Renal cortex interstitium (tissue), 11 donors: ENCODE measurements at regions not wholly inside any gene's neighbourhood (a gene's known extent, or its start where the extent isn't known, plus 50 kb on each side); places are given as distances from the start of the nearest gene placed in this dataset.

Experiments
- DNase-seq, 11 donors: peaks; one replicate each; pipeline ENCODE4 v3.0.0-alpha.2; 2013; ENCODE audit warnings: low read depth in 9 of 11, low spot score in 4 of 11; ENCODE audit errors: extremely low read depth in 1 of 11

- no peak for DNase-seq
Measured at GRCh38 chr2:20521682-20522189, 74.9 kb downstream of the RHOB start.

GRCh38 chr2:20523073-20523798, 76.4 kb downstream of the RHOB start:
- DNase-seq, result peak in 1 of 11 donors; percentile 57

GRCh38 chr2:20523799-20524187, 76.9 kb downstream of the RHOB start:
- DNase-seq, result no peak

GRCh38 chr2:20524412-20525040, 77.7 kb downstream of the RHOB start:
- DNase-seq, result peak in 2 of 11 donors; percentile 41 to 50

DNA sequence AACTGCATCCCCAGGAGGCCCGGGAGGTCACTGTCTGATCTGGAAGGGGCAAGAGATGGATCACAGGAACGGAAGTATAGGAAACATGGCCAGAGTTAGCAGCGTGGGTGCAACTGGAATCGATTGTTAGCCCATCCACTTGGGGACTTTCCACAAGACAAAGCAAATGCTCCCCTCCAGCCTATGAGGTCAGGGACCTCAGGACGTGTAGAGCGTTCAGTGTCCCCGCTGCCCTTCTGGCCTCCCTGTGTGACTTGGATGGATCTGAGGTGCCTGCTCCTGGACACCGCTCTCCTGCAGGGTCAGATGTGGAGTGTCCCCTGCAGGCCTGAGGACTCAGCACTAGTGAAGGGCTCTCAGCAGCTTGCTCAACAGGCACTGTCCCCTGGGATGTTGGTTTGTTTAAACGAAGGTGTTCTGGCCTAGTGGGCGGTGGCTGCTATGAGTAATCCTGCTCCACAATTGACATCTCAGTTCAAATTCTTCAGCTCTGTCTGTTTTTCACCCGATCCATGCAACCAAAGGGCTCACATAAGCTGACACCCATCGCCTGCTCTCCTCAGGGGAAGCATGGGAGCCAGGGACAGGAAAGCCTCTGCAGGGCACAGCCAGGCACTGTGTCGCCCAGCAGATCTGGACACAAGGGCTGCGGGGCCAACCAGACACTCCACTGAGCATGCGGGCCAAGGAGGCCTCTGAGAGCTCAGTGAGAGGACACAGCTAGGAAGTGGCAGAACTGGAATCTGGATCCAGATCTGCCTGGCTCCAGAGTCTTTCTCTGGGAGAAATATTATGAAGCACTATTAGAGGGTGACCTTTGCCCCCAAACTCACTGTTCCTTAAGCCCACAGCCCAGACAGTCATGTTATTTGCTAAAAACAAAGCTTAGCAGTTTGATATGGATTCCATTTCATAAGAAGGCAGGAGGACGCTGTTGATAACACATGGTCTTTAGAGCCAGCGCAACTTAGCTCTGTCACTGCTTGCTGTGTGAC, 78.5 kb downstream of the RHOB start:
- DNase-seq, result no peak

DNA sequence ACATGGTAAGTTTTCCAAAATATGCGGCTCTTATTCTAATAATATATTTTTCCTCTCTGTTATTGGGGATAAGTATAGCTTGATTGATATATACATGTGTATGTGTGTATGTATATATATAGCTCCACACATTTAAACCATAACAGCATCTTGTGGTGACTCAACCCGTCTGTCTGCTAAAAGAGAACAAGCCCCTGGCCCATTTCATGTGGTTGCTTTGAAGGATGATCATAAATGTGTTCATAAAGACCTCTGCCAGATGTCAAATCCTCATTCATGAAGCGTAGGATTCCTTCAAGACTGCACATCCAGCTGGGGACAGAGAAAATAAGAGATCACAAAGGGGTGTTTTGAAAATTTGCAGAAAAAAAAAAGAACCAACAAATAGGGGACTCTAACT, 79.3 kb downstream of the RHOB start:
- no peak for DNase-seq

GRCh38 chr2:20526708-20527107, 79.8 kb downstream of the RHOB start:
- no peak for DNase-seq

- no peak for DNase-seq
Measured at GRCh38 chr2:20528713-20529112, 81.8 kb downstream of the RHOB start.

DNA sequence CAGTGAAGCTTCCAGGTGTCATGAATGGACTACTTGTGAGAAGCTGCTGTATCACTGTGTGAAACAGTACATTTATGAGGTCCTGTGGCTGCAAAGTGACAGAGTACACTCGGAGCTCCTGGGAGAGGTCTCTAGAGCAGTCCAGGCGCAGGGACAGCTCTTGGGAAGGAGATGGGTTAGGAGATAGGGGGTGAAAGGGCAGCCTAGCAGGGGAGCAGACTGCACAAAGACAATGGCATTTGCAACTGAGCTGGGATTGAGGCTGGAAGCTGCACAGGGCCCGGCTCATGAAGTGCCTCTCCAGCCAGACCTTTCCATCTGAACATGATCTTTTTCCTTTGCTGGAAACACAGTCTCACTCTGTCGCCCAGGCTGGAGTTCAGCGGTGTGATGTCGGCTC, 83.6 kb downstream of the RHOB start:
- DNase-seq, result no peak

- no peak for DNase-seq
Measured at GRCh38 chr2:20531633-20532262, 84.9 kb downstream of the RHOB start.

- DNase-seq, result no peak
Measured at GRCh38 chr2:20532634-20533437, 86.0 kb downstream of the RHOB start.

GRCh38 chr2:20533993-20534622, 87.2 kb downstream of the RHOB start:
- DNase-seq, result no peak

GRCh38 chr2:20534913-20535801, 88.3 kb downstream of the RHOB start:
- DNase-seq, result no peak

DNA sequence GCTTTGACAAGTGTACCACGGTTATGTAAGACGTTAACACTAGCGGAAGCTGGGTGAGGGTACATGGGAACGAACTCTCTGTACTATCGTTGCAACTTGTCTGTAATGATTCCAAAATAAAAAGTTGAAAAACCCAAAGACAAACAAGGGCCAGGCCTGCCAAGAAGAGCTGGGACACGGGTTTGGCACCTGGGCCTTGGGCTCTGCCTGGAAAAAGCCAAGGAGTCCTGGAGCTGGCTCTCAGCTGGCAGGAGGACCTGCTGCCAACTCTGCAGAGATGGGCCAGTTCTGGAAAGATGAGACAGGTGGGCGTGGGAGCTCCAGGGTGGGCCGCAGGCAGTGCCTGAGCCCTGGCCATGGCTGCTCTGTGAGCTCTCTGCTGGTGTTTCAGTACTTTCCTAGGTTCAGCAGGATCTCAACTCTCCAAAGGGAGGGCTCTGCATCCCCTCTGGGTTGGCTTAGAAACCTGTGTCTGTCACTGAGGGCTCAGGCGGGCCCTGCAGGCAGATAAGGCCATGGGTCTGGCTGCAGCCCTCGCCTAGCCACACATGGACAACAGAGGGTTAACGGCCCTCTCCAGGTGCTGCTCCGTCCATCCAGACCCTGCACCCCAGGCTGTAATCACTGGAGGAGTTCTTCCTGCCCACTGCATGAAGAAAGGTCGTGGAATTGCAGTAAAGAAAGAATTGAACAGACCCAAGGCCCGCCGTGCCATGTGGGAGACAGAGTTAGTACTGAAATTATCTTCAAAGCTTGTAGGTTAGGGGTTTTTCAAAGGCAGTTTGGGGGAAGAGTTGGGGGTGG, 89.9 kb downstream of the RHOB start:
- DNase-seq, result no peak

GRCh38 chr2:20537423-20538307, 90.8 kb downstream of the RHOB start:
- no peak for DNase-seq
